HCT116 (cell line): ENCODE measurements at regions not wholly inside any gene's neighbourhood (a gene's known extent, or its start where the extent isn't known, plus 50 kb on each side); places are given as distances from the start of the nearest gene placed in this dataset.

Experiments
- CEBPB ChIP-seq: IDR thresholded peaks from 2 replicates; pipeline ENCODE4 v1.6.1; 2012; ENCODE audit warnings: low read depth
- ELF1 ChIP-seq: IDR thresholded peaks from 2 replicates; pipeline ENCODE4 v1.6.1; 2012; ENCODE audit warnings: low read depth, borderline replicate concordance
- EZH2 ChIP-seq: fragments of 200-600 bp; sonication (generic); IDR thresholded peaks from 2 replicates; pipeline ENCODE4 v1.6.1; 2017; ENCODE audit warnings: antibody characterized with exemption, mixed run types
- EZH2phosphoT487 ChIP-seq: fragments of 200-600 bp; IDR thresholded peaks from 2 replicates; pipeline ENCODE4 v1.6.1; 2018; ENCODE audit warnings: antibody characterized with exemption, borderline replicate concordance
- JUND ChIP-seq: IDR thresholded peaks from 2 replicates; pipeline ENCODE4 v1.6.1; 2012
- POLR2A ChIP-seq: IDR thresholded peaks from 2 replicates; pipeline ENCODE4 v1.7.0; 2011; ENCODE audit warnings: borderline replicate concordance; ENCODE audit not compliant: insufficient read depth, insufficient read length; ENCODE audit errors: extremely low read depth
- POLR2AphosphoS5 ChIP-seq: IDR thresholded peaks from 2 replicates; pipeline ENCODE4 v1.6.1; 2011; ENCODE audit warnings: mild to moderate bottlenecking, low read depth, low read length, moderate library complexity
- RAD21 ChIP-seq: IDR thresholded peaks from 2 replicates; pipeline ENCODE4 v1.6.1; 2012; ENCODE audit warnings: low read depth, mild to moderate bottlenecking
- SIN3A ChIP-seq: IDR thresholded peaks from 2 replicates; pipeline ENCODE4 v1.6.1; 2012; ENCODE audit warnings: low read depth
- TF ChIP-seq, protein P1 (sequence below), 3 experiments: fragments of 200-600 bp in 1 of 3; sonication (generic) in 1 of 3; IDR thresholded peaks in 2 of 3; conservative IDR thresholded peaks in 1 of 3; 2 replicates each; pipeline ENCODE4 v1.5.1; 2012 to 2017; ENCODE audit warnings: low read depth in 2 of 3, low read length in 2 of 3, antibody characterized with exemption in 1 of 3, borderline replicate concordance in 1 of 3, control low read depth in 1 of 3, mild to moderate bottlenecking in 1 of 3, mixed read lengths in 1 of 3, mixed run types in 1 of 3, moderate library complexity in 1 of 3; ENCODE audit not compliant: insufficient read depth in 1 of 3
- TF ChIP-seq, protein P2 (sequence below): IDR thresholded peaks from 2 replicates; pipeline ENCODE4 v1.6.1; 2012
- TF ChIP-seq, protein P3 (sequence below): IDR thresholded peaks from 2 replicates; pipeline ENCODE4 v1.6.1; 2011; ENCODE audit warnings: mild to moderate bottlenecking, low read length, moderate library complexity; ENCODE audit not compliant: insufficient replicate concordance; ENCODE audit errors: extremely low read depth
- TF ChIP-seq, protein P4 (sequence below): IDR thresholded peaks from 2 replicates; pipeline ENCODE4 v1.6.1; 2012

DNA sequence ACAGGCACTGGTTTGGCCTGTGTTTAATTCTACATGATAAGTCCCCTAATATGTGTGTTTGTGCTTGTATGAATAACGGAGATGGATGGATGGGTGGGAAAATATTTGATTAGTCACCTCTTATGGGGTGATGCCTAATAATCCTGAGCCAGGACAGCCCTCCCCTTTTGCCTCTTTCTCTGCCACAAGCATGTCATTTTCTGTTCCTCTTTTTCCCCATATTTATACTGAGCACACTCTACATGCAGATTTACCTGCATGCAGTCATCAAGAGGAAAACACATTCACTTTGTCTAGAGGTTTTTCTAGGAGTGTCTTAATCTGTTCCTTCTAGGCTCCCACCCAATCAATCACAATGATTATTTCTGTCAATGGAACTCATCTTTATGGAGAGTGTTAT is 111.6 kb upstream of the TBX20 start:
- TF ChIP-seq RAD21, result no peak
- TF ChIP-seq, protein P1, sequence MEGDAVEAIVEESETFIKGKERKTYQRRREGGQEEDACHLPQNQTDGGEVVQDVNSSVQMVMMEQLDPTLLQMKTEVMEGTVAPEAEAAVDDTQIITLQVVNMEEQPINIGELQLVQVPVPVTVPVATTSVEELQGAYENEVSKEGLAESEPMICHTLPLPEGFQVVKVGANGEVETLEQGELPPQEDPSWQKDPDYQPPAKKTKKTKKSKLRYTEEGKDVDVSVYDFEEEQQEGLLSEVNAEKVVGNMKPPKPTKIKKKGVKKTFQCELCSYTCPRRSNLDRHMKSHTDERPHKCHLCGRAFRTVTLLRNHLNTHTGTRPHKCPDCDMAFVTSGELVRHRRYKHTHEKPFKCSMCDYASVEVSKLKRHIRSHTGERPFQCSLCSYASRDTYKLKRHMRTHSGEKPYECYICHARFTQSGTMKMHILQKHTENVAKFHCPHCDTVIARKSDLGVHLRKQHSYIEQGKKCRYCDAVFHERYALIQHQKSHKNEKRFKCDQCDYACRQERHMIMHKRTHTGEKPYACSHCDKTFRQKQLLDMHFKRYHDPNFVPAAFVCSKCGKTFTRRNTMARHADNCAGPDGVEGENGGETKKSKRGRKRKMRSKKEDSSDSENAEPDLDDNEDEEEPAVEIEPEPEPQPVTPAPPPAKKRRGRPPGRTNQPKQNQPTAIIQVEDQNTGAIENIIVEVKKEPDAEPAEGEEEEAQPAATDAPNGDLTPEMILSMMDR (IDR thresholded peaks at IDR 0.05 in 2 of 3, conservative IDR thresholded peaks at IDR 0.05 in 1 of 3; ENCODE audit: borderline replicate concordance in 1 of 3, insufficient read depth in 1 of 3, low read depth in 2 of 3, low read length in 2 of 3), result no peak
- TF ChIP-seq, protein P2, sequence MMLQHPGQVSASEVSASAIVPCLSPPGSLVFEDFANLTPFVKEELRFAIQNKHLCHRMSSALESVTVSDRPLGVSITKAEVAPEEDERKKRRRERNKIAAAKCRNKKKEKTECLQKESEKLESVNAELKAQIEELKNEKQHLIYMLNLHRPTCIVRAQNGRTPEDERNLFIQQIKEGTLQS, result no peak
- TF ChIP-seq ELF1, result no peak
- TF ChIP-seq POLR2A, result no peak
- TF ChIP-seq EZH2phosphoT487, result no peak
- TF ChIP-seq, protein P3, sequence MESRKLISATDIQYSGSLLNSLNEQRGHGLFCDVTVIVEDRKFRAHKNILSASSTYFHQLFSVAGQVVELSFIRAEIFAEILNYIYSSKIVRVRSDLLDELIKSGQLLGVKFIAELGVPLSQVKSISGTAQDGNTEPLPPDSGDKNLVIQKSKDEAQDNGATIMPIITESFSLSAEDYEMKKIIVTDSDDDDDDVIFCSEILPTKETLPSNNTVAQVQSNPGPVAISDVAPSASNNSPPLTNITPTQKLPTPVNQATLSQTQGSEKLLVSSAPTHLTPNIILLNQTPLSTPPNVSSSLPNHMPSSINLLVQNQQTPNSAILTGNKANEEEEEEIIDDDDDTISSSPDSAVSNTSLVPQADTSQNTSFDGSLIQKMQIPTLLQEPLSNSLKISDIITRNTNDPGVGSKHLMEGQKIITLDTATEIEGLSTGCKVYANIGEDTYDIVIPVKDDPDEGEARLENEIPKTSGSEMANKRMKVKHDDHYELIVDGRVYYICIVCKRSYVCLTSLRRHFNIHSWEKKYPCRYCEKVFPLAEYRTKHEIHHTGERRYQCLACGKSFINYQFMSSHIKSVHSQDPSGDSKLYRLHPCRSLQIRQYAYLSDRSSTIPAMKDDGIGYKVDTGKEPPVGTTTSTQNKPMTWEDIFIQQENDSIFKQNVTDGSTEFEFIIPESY, result no peak
- no peak for TF ChIP-seq EZH2
- TF ChIP-seq, protein P4, sequence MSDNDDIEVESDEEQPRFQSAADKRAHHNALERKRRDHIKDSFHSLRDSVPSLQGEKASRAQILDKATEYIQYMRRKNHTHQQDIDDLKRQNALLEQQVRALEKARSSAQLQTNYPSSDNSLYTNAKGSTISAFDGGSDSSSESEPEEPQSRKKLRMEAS, result no peak
- no peak for TF ChIP-seq CEBPB
- no peak for TF ChIP-seq JUND
- no peak for TF ChIP-seq POLR2AphosphoS5
- TF ChIP-seq SIN3A, result no peak
